H9 (cell line): ENCODE measurements at regions not wholly inside any gene's neighbourhood (a gene's known extent, or its start where the extent isn't known, plus 50 kb on each side); places are given as distances from the start of the nearest gene placed in this dataset.

ENCODE experiments used
- DNase-seq: peaks from one replicate; pipeline ENCODE4 v3.0.0-alpha.2; 2017
- H2AFZ ChIP-seq: one replicate; pipeline ENCODE4 v1.6.1; 2013; ENCODE audit warnings: mild to moderate bottlenecking, low read length, control low read depth, moderate library complexity
- H2AK5ac ChIP-seq: 2 replicates; pipeline ENCODE4 v1.6.1; 2013; ENCODE audit warnings: low read length, control low read depth, mixed read lengths; ENCODE audit not compliant: insufficient read length
- H2BK120ac ChIP-seq: one replicate; pipeline ENCODE4 v1.6.1; 2013; ENCODE audit warnings: low read depth, mild to moderate bottlenecking, low read length, control low read depth, inconsistent platforms; ENCODE audit not compliant: poor library complexity, severe bottlenecking
- H2BK12ac ChIP-seq: 2 replicates; pipeline ENCODE4 v1.6.1; 2013; ENCODE audit warnings: low read length, control low read depth, mixed read lengths, low read depth; ENCODE audit not compliant: insufficient read length
- H2BK15ac ChIP-seq: 2 replicates; pipeline ENCODE4 v1.6.1; 2013; ENCODE audit warnings: low read depth, low read length, control low read depth
- H2BK20ac ChIP-seq: one replicate; pipeline ENCODE4 v1.6.1; 2013; ENCODE audit warnings: low read depth, mild to moderate bottlenecking, low read length, control low read depth, inconsistent platforms; ENCODE audit not compliant: poor library complexity, severe bottlenecking
- H2BK5ac ChIP-seq: 2 replicates; pipeline ENCODE4 v1.6.1; 2013; ENCODE audit warnings: low read length, control low read depth, mixed read lengths; ENCODE audit not compliant: insufficient read length
- H3K14ac ChIP-seq: 2 replicates; pipeline ENCODE4 v1.6.1; 2013; ENCODE audit warnings: low read length, control low read depth; ENCODE audit not compliant: insufficient read depth
- H3K18ac ChIP-seq: 2 replicates; pipeline ENCODE4 v1.6.1; 2013; ENCODE audit warnings: low read depth, mild to moderate bottlenecking, mixed read lengths, low read length, control low read depth; ENCODE audit not compliant: insufficient read length
- H3K23ac ChIP-seq: 2 replicates; pipeline ENCODE4 v1.6.1; 2013; ENCODE audit warnings: low read length, control low read depth, mixed read lengths, low read depth; ENCODE audit not compliant: insufficient read length
- H3K23me2 ChIP-seq: 2 replicates; pipeline ENCODE4 v1.6.1; 2013; ENCODE audit warnings: low read depth, mild to moderate bottlenecking, mixed read lengths, low read length, control low read depth; ENCODE audit not compliant: insufficient read length, poor library complexity, severe bottlenecking
- H3K27ac ChIP-seq: 2 replicates; pipeline ENCODE4 v1.5.1; 2013; ENCODE audit warnings: low read length, control low read depth, mixed read lengths, low read depth; ENCODE audit not compliant: insufficient read length
- H3K27me3 ChIP-seq: 2 replicates; pipeline ENCODE4 v1.6.1; 2013; ENCODE audit warnings: low read length, control low read depth, inconsistent platforms; ENCODE audit not compliant: insufficient read depth
- H3K4ac ChIP-seq: 2 replicates; pipeline ENCODE4 v1.6.1; 2013; ENCODE audit warnings: low read depth, mild to moderate bottlenecking, control low read depth, inconsistent platforms, low read length, moderate library complexity
- H3K4me1 ChIP-seq: 2 replicates; pipeline ENCODE4 v1.6.1; 2013; ENCODE audit warnings: low read length, control low read depth, inconsistent platforms; ENCODE audit not compliant: insufficient read depth
- H3K4me2 ChIP-seq: 2 replicates; pipeline ENCODE4 v1.6.1; 2013; ENCODE audit warnings: low read length, control low read depth, mixed read lengths; ENCODE audit not compliant: insufficient read length, insufficient read depth
- H3K56ac ChIP-seq: 2 replicates; pipeline ENCODE4 v1.6.1; 2013; ENCODE audit warnings: low read depth, mild to moderate bottlenecking, mixed read lengths, low read length, control low read depth; ENCODE audit not compliant: insufficient read length
- H3K79me1 ChIP-seq: 2 replicates; pipeline ENCODE4 v1.6.1; 2013; ENCODE audit warnings: low read depth, mild to moderate bottlenecking, moderate library complexity, low read length, control low read depth, inconsistent platforms; ENCODE audit not compliant: insufficient read depth, poor library complexity, severe bottlenecking
- H3K79me2 ChIP-seq: 2 replicates; pipeline ENCODE4 v1.6.1; 2013; ENCODE audit warnings: low read length, control low read depth, inconsistent platforms; ENCODE audit not compliant: insufficient read depth
- H3K9ac ChIP-seq: 2 replicates; pipeline ENCODE4 v1.6.1; 2013; ENCODE audit warnings: low read length, control low read depth, mixed read lengths; ENCODE audit not compliant: insufficient read length; ENCODE audit errors: extremely low read depth
- H3K9me3 ChIP-seq: one replicate; pipeline ENCODE4 v1.6.1; 2013; ENCODE audit warnings: low read depth, low read length, inconsistent platforms; ENCODE audit not compliant: control insufficient read depth
- H3T11ph ChIP-seq: one replicate; pipeline ENCODE4 v1.6.1; 2013; ENCODE audit warnings: mild to moderate bottlenecking, low read length, control low read depth, inconsistent platforms
- H4K20me1 ChIP-seq: one replicate; pipeline ENCODE4 v1.6.1; 2013; ENCODE audit not compliant: control insufficient read depth, insufficient read length, insufficient read depth
- H4K5ac ChIP-seq: 2 replicates; pipeline ENCODE4 v1.6.1; 2013; ENCODE audit warnings: low read depth, mild to moderate bottlenecking, mixed read lengths, low read length, control low read depth; ENCODE audit not compliant: insufficient read length
- H4K8ac ChIP-seq: replicated peaks from 2 replicates; pipeline ENCODE4 v1.6.1; 2013; ENCODE audit warnings: low read length, control low read depth, mixed read lengths, low read depth; ENCODE audit not compliant: insufficient read length
- H4K91ac ChIP-seq: 2 replicates; pipeline ENCODE4 v1.6.1; 2013; ENCODE audit warnings: low read depth, mild to moderate bottlenecking, moderate library complexity, mixed read lengths, low read length, control low read depth; ENCODE audit not compliant: insufficient read length
- H3K27ac Mint-ChIP-seq, 3 experiments: 2 replicates in 2 of 3; 3 replicates in 1 of 3; pipeline ENCODE4 v1.8.0; 2020 to 2021; ENCODE audit warnings: mixed read lengths in 3 of 3, mild to moderate bottlenecking in 1 of 3, moderate library complexity in 1 of 3
- H3K27me3 Mint-ChIP-seq: 2 replicates; pipeline ENCODE4 v1.8.0; 2021; ENCODE audit warnings: low read depth, mild to moderate bottlenecking, moderate library complexity, mixed read lengths
- H3K36me3 Mint-ChIP-seq, 3 experiments: 2 replicates in 2 of 3; 3 replicates in 1 of 3; pipeline ENCODE4 v1.8.0; 2020 to 2021; ENCODE audit warnings: low read depth in 3 of 3, mixed read lengths in 3 of 3; ENCODE audit not compliant: insufficient read depth in 1 of 3
- H3K4me1 Mint-ChIP-seq, 2 experiments: 2 replicates each; pipeline ENCODE4 v1.8.0; 2020; ENCODE audit warnings: mixed read lengths in 2 of 2
- H3K4me3 Mint-ChIP-seq, 2 experiments: 2 replicates in 1 of 2; 3 replicates in 1 of 2; pipeline ENCODE4 v1.8.0; 2020 to 2021; ENCODE audit warnings: mild to moderate bottlenecking in 2 of 2, mixed read lengths in 2 of 2, moderate library complexity in 1 of 2
- H3K9me3 Mint-ChIP-seq, 2 experiments: 2 replicates in 1 of 2; 3 replicates in 1 of 2; pipeline ENCODE4 v1.8.0; 2020; ENCODE audit warnings: mild to moderate bottlenecking in 2 of 2, mixed read lengths in 2 of 2, moderate library complexity in 1 of 2
- CTCF ChIP-seq: fragments of 200-600 bp; sonication (generic); conservative IDR thresholded peaks from 3 replicates; pipeline ENCODE4 v1.8.0; 2021; ENCODE audit warnings: antibody characterized with exemption, mild to moderate bottlenecking

DNA sequence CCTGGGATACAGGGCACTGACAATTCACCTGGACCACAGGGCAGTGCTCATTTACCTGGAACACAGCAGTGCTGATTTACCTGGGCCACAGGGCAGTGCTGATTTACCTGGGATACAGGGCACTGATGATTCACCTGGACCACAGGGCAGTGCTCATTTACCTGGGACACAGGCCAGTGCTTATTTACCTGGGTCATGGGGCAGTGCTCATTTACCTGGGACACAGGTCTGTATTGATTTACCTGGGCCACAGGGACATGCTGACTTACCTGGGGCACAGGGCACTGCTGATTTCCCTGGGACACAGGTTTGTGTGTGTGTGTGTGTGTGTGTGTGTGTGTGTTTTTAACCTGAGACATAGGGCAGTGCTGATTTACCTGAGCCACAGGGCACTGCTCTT is 261.7 kb downstream of the MATN1 start:
- no peak overlapping the region for H2BK15ac ChIP-seq
- H3K27ac ChIP-seq: no peak overlapping the region
- no peak overlapping the region for H4K8ac ChIP-seq
- peaks cover 9% of the 10 kb centered on the region for H3K9me3 ChIP-seq
- H3K79me1 ChIP-seq: no peaks in the 10 kb centered on the region
- no peak overlapping the region for H3K56ac ChIP-seq
- H4K91ac ChIP-seq: no peak overlapping the region
- Mint-ChIP-seq H3K27ac (no peak overlapping the region), H3K36me3 (no peaks in the 10 kb centered on the region; a peak in 1 of 7 replicates), H3K4me3 (no peak overlapping the region), H3K27me3 (peaks cover 15% of the 10 kb centered on the region), H3K4me1 (no peaks in the 10 kb centered on the region), H3K9me3 (peaks cover 17 to 27% of the 10 kb centered on the region in 2 experiments)
- H4K20me1 ChIP-seq: no peaks in the 10 kb centered on the region
- H3T11ph ChIP-seq: no peak overlapping the region
- no peak overlapping the region for H2BK5ac ChIP-seq
- H2AFZ ChIP-seq: no peak overlapping the region
- H4K5ac ChIP-seq: no peak overlapping the region
- no peaks in the 10 kb centered on the region for H3K27me3 ChIP-seq
- no peak overlapping the region for H3K14ac ChIP-seq
- H3K18ac ChIP-seq: no peak overlapping the region
- TF ChIP-seq CTCF: no peak
- H3K4ac ChIP-seq: no peak overlapping the region
- no peak overlapping the region for H2BK20ac ChIP-seq
- DNase-seq: no peak
- H3K79me2 ChIP-seq: no peaks in the 10 kb centered on the region
- no peak overlapping the region for H3K4me2 ChIP-seq
- H3K23ac ChIP-seq: no peak overlapping the region
- no peaks in the 10 kb centered on the region for H3K4me1 ChIP-seq
- H2BK120ac ChIP-seq: no peak overlapping the region
- H2AK5ac ChIP-seq: no peak overlapping the region
- H3K9ac ChIP-seq: no peak overlapping the region
- H2BK12ac ChIP-seq: no peak overlapping the region
- no peaks in the 10 kb centered on the region for H3K23me2 ChIP-seq
